ENCODE measurements at regions not wholly inside any gene's neighbourhood (a gene's known extent, or its start where the extent isn't known, plus 50 kb on each side); places are given as distances from the start of the nearest gene placed in this dataset.

- TF ChIP-seq CTCF (IDR thresholded peaks at IDR 0.05) = no peak
- TF ChIP-seq POLR2AphosphoS5 (IDR thresholded peaks at IDR 0.05) = no peak
- TF ChIP-seq POLR2A (IDR thresholded peaks at IDR 0.05) = no peak
Measured at GRCh38 chr5:28725001-28725400, 1686.6 kb upstream of the CDH9 start.
